K562 (cell line): ENCODE measurements at regions not wholly inside any gene's neighbourhood (a gene's known extent, or its start where the extent isn't known, plus 50 kb on each side); places are given as distances from the start of the nearest gene placed in this dataset.

Source experiments
- ATAC-seq: fragments of 200-7000 bp; cut with Tn5 transposase; 3 replicates; pipeline ENCODE4 v1.9.1; 2020; ENCODE audit warnings: moderate library complexity
- BruUV-seq: library from RNA; stranded (reverse); fragments of 400-500 nt; replicated peaks from 2 replicates; lab custom pipeline; 2021; lab: Mats Ljungman, UMichigan
- CTCF ChIA-PET: fragments of 300-600 bp; formaldehyde crosslinking; extraction: SDS; loops from one replicate; lab custom pipeline; 2021; ENCODE audit warnings: low intra/inter-chr PET ratio; lab: Yijun Ruan, JAX
- POLR2A ChIA-PET: fragments of 300-600, 350-650 bp; sonication (Branson Sonifier 250); formaldehyde crosslinking; extraction: SDS; loops from one replicate; lab custom pipeline; 2021; ENCODE audit warnings: antibody characterized with exemption, inconsistent platforms; lab: Yijun Ruan, JAX
- DNase-seq, 4 experiments: peaks; one replicate each; pipeline versions ENCODE4 v3.0.0 to v3.0.0-alpha.2; 2011 to 2018; ENCODE audit warnings: low spot score in 3 of 4, mixed read lengths in 3 of 4; ENCODE audit errors: extremely low read depth in 1 of 4
- FAIRE-seq: peaks from 2 replicates; lab custom pipeline; 2011; peaks lifted over from hg19 to GRCh38; lab: Jason Lieb, UNC
- H2AFZ ChIP-seq: 2 replicates; pipeline ENCODE4 v1.6.0; 2011; ENCODE audit warnings: low read depth, low read length, control low read depth, inconsistent platforms
- H3K27ac ChIP-seq: fragments of 200-600 bp; 3 replicates; pipeline ENCODE4 v1.8.0; 2011; ENCODE audit warnings: low read depth, mild to moderate bottlenecking, control low read depth, inconsistent platforms, low read length, moderate library complexity, mixed read lengths; ENCODE audit errors: extremely low read depth
- H3K27me3 ChIP-seq, 2 experiments: fragments of 300-600 bp in 1 of 2; 2 replicates in 1 of 2; 3 replicates in 1 of 2; pipeline versions ENCODE4 v1.6.0 to v1.8.0; 2011; ENCODE audit warnings: inconsistent platforms in 2 of 2, low read length in 2 of 2, mild to moderate bottlenecking in 1 of 2, mixed read lengths in 1 of 2, moderate library complexity in 1 of 2; ENCODE audit not compliant: control insufficient read depth in 2 of 2, insufficient read depth in 2 of 2
- H3K36me3 ChIP-seq: fragments of 300-600 bp; 3 replicates; pipeline ENCODE4 v1.8.0; 2011; ENCODE audit warnings: mild to moderate bottlenecking, low read length, inconsistent platforms; ENCODE audit not compliant: control insufficient read depth, insufficient read depth
- H3K4me1 ChIP-seq, 2 experiments: fragments of 200-600 bp in 1 of 2; replicated peaks in 1 of 2; 2 replicates in 1 of 2; 3 replicates in 1 of 2; pipeline versions ENCODE4 v1.5.1 to v1.8.0; 2011; ENCODE audit warnings: inconsistent platforms in 2 of 2, low read length in 2 of 2, mild to moderate bottlenecking in 1 of 2, mixed read lengths in 1 of 2, moderate library complexity in 1 of 2; ENCODE audit not compliant: control insufficient read depth in 2 of 2, insufficient read depth in 2 of 2
- H3K4me2 ChIP-seq: 2 replicates; pipeline ENCODE4 v1.6.1; 2011; ENCODE audit warnings: low read length, control low read depth, inconsistent platforms, mixed read lengths; ENCODE audit not compliant: insufficient read depth
- H3K4me3 ChIP-seq: fragments of 200-600 bp; sonication (generic), shearing (Covaris generic); 2 replicates; pipeline ENCODE4 v1.5.1; 2016; ENCODE audit warnings: control low read depth, inconsistent platforms
- H3K79me2 ChIP-seq: fragments of 200-600 bp; 3 replicates; pipeline ENCODE4 v1.8.0; 2011; ENCODE audit warnings: low read length, inconsistent platforms; ENCODE audit not compliant: control insufficient read depth, insufficient read depth
- H3K9ac ChIP-seq, 2 experiments: 2 replicates each; pipeline versions ENCODE4 v1.6.0 to v1.6.1; 2011; ENCODE audit warnings: low read depth in 2 of 2, low read length in 2 of 2, control low read depth in 1 of 2, inconsistent platforms in 1 of 2, mild to moderate bottlenecking in 1 of 2, mixed read lengths in 1 of 2; ENCODE audit not compliant: insufficient read depth in 1 of 2
- H3K9me1 ChIP-seq: one replicate; pipeline ENCODE4 v1.6.0; 2011; ENCODE audit warnings: inconsistent platforms, mild to moderate bottlenecking, low read length, moderate library complexity; ENCODE audit not compliant: control insufficient read depth, insufficient read depth
- H3K9me3 ChIP-seq: replicated peaks from 2 replicates; pipeline ENCODE4 v1.5.1; 2011; ENCODE audit warnings: low read depth, low read length, inconsistent platforms; ENCODE audit not compliant: control insufficient read depth, insufficient read depth
- H4K20me1 ChIP-seq: replicated peaks from 2 replicates; pipeline ENCODE4 v1.6.1; 2011; ENCODE audit warnings: low read length, inconsistent platforms, mixed read lengths; ENCODE audit not compliant: control insufficient read depth, insufficient read depth
- BRD9 ChIP-seq: fragments of 450-650 bp; IDR thresholded peaks from 2 replicates; pipeline ENCODE4 v1.6.1; 2018; ENCODE audit warnings: low read depth; ENCODE audit not compliant: partially characterized antibody
- GTF2B ChIP-seq: IDR thresholded peaks from 2 replicates; pipeline ENCODE4 v1.6.1; 2011; ENCODE audit not compliant: insufficient read length; ENCODE audit errors: extremely low read depth
- SAP30 ChIP-seq: fragments of 200-600 bp; sonication (generic); IDR thresholded peaks from 2 replicates; pipeline ENCODE4 v1.6.1; 2012; ENCODE audit warnings: borderline replicate concordance, low read depth, mild to moderate bottlenecking, moderate library complexity, low read length, control low read depth, inconsistent platforms; ENCODE audit not compliant: insufficient read depth, poor library complexity, severe bottlenecking
- SOX6 ChIP-seq: fragments of 450-650 bp; IDR thresholded peaks from 2 replicates; pipeline ENCODE4 v1.6.1; 2014; ENCODE audit warnings: mild to moderate bottlenecking
- YBX1 ChIP-seq: fragments of 450-650 bp; IDR thresholded peaks from 2 replicates; pipeline ENCODE4 v1.7.1; 2016; ENCODE audit warnings: mild to moderate bottlenecking
- ZNF212 ChIP-seq: fragments of 450-650 bp; formaldehyde crosslinking; IDR thresholded peaks from 2 replicates; pipeline ENCODE4 v1.4.0; 2020; ENCODE audit warnings: mild to moderate bottlenecking
- whole genome bisulfite sequencing: fragments of 100-300 bp; shearing (Covaris generic); methylation state at CpG from one replicate; pipeline ENCODE4 v1.1.6; 2016; ENCODE audit warnings: low coverage, mixed read lengths; ENCODE audit not compliant: insufficient coverage; ENCODE audit errors: missing lambda C conversion rate; 5-methylcytosine and 5-hydroxymethylcytosine counted together
- in situ Hi-C: fragments of 300-500 bp; cut with MboI; formaldehyde crosslinking; loops from 4 replicates; pipeline ENCODE4 v1.15.0; 2018; ENCODE audit warnings: inconsistent platforms, mixed read lengths
- intact Hi-C: fragments of 100-400 bp; cut with micrococcal nuclease; formaldehyde crosslinking; loops from 2 replicates; pipeline ENCODE4 v1.14.2; 2022
- TF ChIP-seq, protein P1 (sequence below): sonication (generic); formaldehyde crosslinking; IDR thresholded peaks from 2 replicates; pipeline ENCODE4 v1.8.0; 2023; ENCODE audit warnings: mild to moderate bottlenecking, missing genetic modification reagents
- TF ChIP-seq, protein P2 (sequence below): sonication (generic); formaldehyde crosslinking; IDR thresholded peaks from 2 replicates; pipeline ENCODE4 v1.8.1; 2023; ENCODE audit warnings: mild to moderate bottlenecking, missing genetic modification reagents

- Histone ChIP-seq H3K27me3 (no peaks in the 10 kb centered on the region), H3K79me2 (no peaks in the 10 kb centered on the region), H3K36me3 (no peaks in the 10 kb centered on the region), H3K4me3 (no peak overlapping the region), H3K9me1 (no peaks in the 10 kb centered on the region), H4K20me1 (no peaks in the 10 kb centered on the region), H3K9me3 (no peaks in the 10 kb centered on the region), H2AFZ (no peak overlapping the region), H3K9ac (no peak overlapping the region), H3K27ac (no peak overlapping the region), H3K4me2 (no peak overlapping the region), H3K4me1 (no peaks in the 10 kb centered on the region)
- no TSS peak for BruUV-seq
- intact Hi-C loops (no loop called here), in situ Hi-C loops (no loop called here)
- POLR2A ChIA-PET, result no interaction called here
- ATAC-seq, result no peak
- no peak for FAIRE-seq
- no peak for DNase-seq
- CTCF ChIA-PET, result no interaction called here
- no peak for TF ChIP-seq SOX6
- TF ChIP-seq, protein P1, sequence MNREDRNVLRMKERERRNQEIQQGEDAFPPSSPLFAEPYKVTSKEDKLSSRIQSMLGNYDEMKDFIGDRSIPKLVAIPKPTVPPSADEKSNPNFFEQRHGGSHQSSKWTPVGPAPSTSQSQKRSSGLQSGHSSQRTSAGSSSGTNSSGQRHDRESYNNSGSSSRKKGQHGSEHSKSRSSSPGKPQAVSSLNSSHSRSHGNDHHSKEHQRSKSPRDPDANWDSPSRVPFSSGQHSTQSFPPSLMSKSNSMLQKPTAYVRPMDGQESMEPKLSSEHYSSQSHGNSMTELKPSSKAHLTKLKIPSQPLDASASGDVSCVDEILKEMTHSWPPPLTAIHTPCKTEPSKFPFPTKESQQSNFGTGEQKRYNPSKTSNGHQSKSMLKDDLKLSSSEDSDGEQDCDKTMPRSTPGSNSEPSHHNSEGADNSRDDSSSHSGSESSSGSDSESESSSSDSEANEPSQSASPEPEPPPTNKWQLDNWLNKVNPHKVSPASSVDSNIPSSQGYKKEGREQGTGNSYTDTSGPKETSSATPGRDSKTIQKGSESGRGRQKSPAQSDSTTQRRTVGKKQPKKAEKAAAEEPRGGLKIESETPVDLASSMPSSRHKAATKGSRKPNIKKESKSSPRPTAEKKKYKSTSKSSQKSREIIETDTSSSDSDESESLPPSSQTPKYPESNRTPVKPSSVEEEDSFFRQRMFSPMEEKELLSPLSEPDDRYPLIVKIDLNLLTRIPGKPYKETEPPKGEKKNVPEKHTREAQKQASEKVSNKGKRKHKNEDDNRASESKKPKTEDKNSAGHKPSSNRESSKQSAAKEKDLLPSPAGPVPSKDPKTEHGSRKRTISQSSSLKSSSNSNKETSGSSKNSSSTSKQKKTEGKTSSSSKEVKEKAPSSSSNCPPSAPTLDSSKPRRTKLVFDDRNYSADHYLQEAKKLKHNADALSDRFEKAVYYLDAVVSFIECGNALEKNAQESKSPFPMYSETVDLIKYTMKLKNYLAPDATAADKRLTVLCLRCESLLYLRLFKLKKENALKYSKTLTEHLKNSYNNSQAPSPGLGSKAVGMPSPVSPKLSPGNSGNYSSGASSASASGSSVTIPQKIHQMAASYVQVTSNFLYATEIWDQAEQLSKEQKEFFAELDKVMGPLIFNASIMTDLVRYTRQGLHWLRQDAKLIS (CRISPR knock-in tag), result no peak
- no peak for TF ChIP-seq SAP30
- TF ChIP-seq, protein P2, sequence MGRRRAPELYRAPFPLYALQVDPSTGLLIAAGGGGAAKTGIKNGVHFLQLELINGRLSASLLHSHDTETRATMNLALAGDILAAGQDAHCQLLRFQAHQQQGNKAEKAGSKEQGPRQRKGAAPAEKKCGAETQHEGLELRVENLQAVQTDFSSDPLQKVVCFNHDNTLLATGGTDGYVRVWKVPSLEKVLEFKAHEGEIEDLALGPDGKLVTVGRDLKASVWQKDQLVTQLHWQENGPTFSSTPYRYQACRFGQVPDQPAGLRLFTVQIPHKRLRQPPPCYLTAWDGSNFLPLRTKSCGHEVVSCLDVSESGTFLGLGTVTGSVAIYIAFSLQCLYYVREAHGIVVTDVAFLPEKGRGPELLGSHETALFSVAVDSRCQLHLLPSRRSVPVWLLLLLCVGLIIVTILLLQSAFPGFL (CRISPR knock-in tag), result no peak
- TF ChIP-seq ZNF212 (CRISPR knock-in tag), result no peak
- TF ChIP-seq BRD9, result no peak
- TF ChIP-seq YBX1, result no peak
- TF ChIP-seq GTF2B, result no peak
- 0% methylated on average over 1 of the region's 1 CpG for WGBS
These were observed 796.1 kb upstream of the ADGRL3 start for GRCh38 chr4:60404027-60404426.
